ENCODE measurements at regions not wholly inside any gene's neighbourhood (a gene's known extent, or its start where the extent isn't known, plus 50 kb on each side); places are given as distances from the start of the nearest gene placed in this dataset.
A peak's percentile ranks its signal among the peaks of the same experiment; 100 is the strongest.
"Not testable (repeated sequence)": the region's sequence is repeated elsewhere in the genome, so short reads cannot be mapped to it uniquely, and the experiment has no call there.

GRCh38 chrY:12289415-12289814 lies 411.6 kb upstream of the USP9Y start:
- no peaks in the 10 kb centered on the region for H3K36me3 ChIP-seq (ENCODE audit: insufficient read depth, low read length)
- peak overlapping the region; percentile 28; the same call in 1 of the 2 replicates for H3K9ac ChIP-seq (ENCODE audit: low read depth, low read length)
- no peaks in the 10 kb centered on the region for H4K20me1 ChIP-seq (ENCODE audit: insufficient read depth, low read length)
- peak overlapping the region; percentile 54; the same call in 1 of the 2 replicates for H3K27ac ChIP-seq (ENCODE audit: low read length)
- peak overlapping the region in 1 of 2 experiments; percentile 34; a peak in 2 of 4 replicates for H3K4me3 ChIP-seq (ENCODE audit: low read depth in 1 of 2, low read length in 2 of 2)
- TF ChIP-seq EZH2 (IDR thresholded peaks at IDR 0.05; ENCODE audit: borderline replicate concordance, low read depth, low read length, severe bottlenecking) (no peak), CTCF (IDR thresholded peaks at IDR 0.05; ENCODE audit: borderline replicate concordance, extremely low read depth, low read length, poor library complexity, severe bottlenecking) (no peak)
- H3K9me3 ChIP-seq (ENCODE audit: insufficient read depth, low read length, severe bottlenecking) = no peaks in the 10 kb centered on the region
- DNase-seq = no peak
- no peaks in the 10 kb centered on the region for H3K79me2 ChIP-seq (ENCODE audit: insufficient read depth, low read length)
- peak overlapping the region; percentile 73 for H2AFZ ChIP-seq (ENCODE audit: low read depth, low read length)
- no peaks in the 10 kb centered on the region for H3K27me3 ChIP-seq (ENCODE audit: insufficient read depth, low read length, poor library complexity)
- H3K4me2 ChIP-seq (ENCODE audit: insufficient read depth, low read length) = peak overlapping the region; percentile 58
- ATAC-seq (ENCODE audit: insufficient read depth, low read depth) = peak; percentile 61
- H3K4me1 ChIP-seq (ENCODE audit: insufficient read depth, low read length) = peaks cover 25% of the 10 kb centered on the region

- ATAC-seq (ENCODE audit: insufficient read depth, low read depth) = no peak
- Histone ChIP-seq H3K9ac (ENCODE audit: low read depth, low read length) (no peak overlapping the region), H4K20me1 (ENCODE audit: insufficient read depth, low read length) (no peaks in the 10 kb centered on the region), H3K36me3 (ENCODE audit: insufficient read depth, low read length) (no peaks in the 10 kb centered on the region), H3K9me3 (ENCODE audit: insufficient read depth, low read length, severe bottlenecking) (no peaks in the 10 kb centered on the region), H3K4me1 (ENCODE audit: insufficient read depth, low read length) (peaks cover 24% of the 10 kb centered on the region), H3K4me2 (ENCODE audit: insufficient read depth, low read length) (no peak overlapping the region), H2AFZ (ENCODE audit: low read depth, low read length) (no peak overlapping the region), H3K27ac (ENCODE audit: low read length) (no peak overlapping the region), H3K4me3 (ENCODE audit: low read depth in 1 of 2, low read length in 2 of 2) (no peak overlapping the region), H3K79me2 (ENCODE audit: insufficient read depth, low read length) (no peaks in the 10 kb centered on the region), H3K27me3 (ENCODE audit: insufficient read depth, low read length, poor library complexity) (no peaks in the 10 kb centered on the region)
- TF ChIP-seq CTCF (IDR thresholded peaks at IDR 0.05; ENCODE audit: borderline replicate concordance, extremely low read depth, low read length, poor library complexity, severe bottlenecking) (no peak), EZH2 (IDR thresholded peaks at IDR 0.05; ENCODE audit: borderline replicate concordance, low read depth, low read length, severe bottlenecking) (no peak)
- DNase-seq = no peak
Measured at GRCh38 chrY:12292542-12292941, 408.5 kb upstream of the USP9Y start.

- TF ChIP-seq CTCF (IDR thresholded peaks at IDR 0.05; ENCODE audit: borderline replicate concordance, extremely low read depth, low read length, poor library complexity, severe bottlenecking) (no peak), EZH2 (IDR thresholded peaks at IDR 0.05; ENCODE audit: borderline replicate concordance, low read depth, low read length, severe bottlenecking) (no peak)
- H3K79me2 ChIP-seq (ENCODE audit: insufficient read depth, low read length) = no peaks in the 10 kb centered on the region
- no peak overlapping the region for H3K4me2 ChIP-seq (ENCODE audit: insufficient read depth, low read length)
- H3K9ac ChIP-seq (ENCODE audit: low read depth, low read length) = no peak overlapping the region
- no peak overlapping the region for H3K27ac ChIP-seq (ENCODE audit: low read length)
- ATAC-seq (ENCODE audit: insufficient read depth, low read depth) = no peak
- H3K4me3 ChIP-seq (ENCODE audit: low read depth in 1 of 2, low read length in 2 of 2) = no peak overlapping the region
- no peaks in the 10 kb centered on the region for H3K27me3 ChIP-seq (ENCODE audit: insufficient read depth, low read length, poor library complexity)
- H3K9me3 ChIP-seq (ENCODE audit: insufficient read depth, low read length, severe bottlenecking) = no peaks in the 10 kb centered on the region
- H4K20me1 ChIP-seq (ENCODE audit: insufficient read depth, low read length) = no peaks in the 10 kb centered on the region
- DNase-seq = no peak
- H2AFZ ChIP-seq (ENCODE audit: low read depth, low read length) = no peak overlapping the region
- no peaks in the 10 kb centered on the region for H3K4me1 ChIP-seq (ENCODE audit: insufficient read depth, low read length)
- no peaks in the 10 kb centered on the region for H3K36me3 ChIP-seq (ENCODE audit: insufficient read depth, low read length)
Measured at GRCh38 chrY:12296460-12296859, 404.6 kb upstream of the USP9Y start.

GRCh38 chrY:12299796-12300195 lies 401.2 kb upstream of the USP9Y start:
- not testable (repeated sequence) for H3K27ac ChIP-seq (ENCODE audit: low read length); H3K4me2 ChIP-seq (ENCODE audit: insufficient read depth, low read length); H2AFZ ChIP-seq (ENCODE audit: low read depth, low read length); H3K36me3 ChIP-seq (ENCODE audit: insufficient read depth, low read length); ATAC-seq (ENCODE audit: insufficient read depth, low read depth); DNase-seq; H3K4me3 ChIP-seq (ENCODE audit: low read depth in 1 of 2, low read length in 2 of 2); H3K79me2 ChIP-seq (ENCODE audit: insufficient read depth, low read length); H3K27me3 ChIP-seq (ENCODE audit: insufficient read depth, low read length, poor library complexity); H4K20me1 ChIP-seq (ENCODE audit: insufficient read depth, low read length); H3K9me3 ChIP-seq (ENCODE audit: insufficient read depth, low read length, severe bottlenecking); H3K9ac ChIP-seq (ENCODE audit: low read depth, low read length)
- H3K4me1 ChIP-seq (ENCODE audit: insufficient read depth, low read length) = peaks cover 14% of the 10 kb centered on the region
